Kidney epithelial cell (primary cell): ENCODE measurements at regions not wholly inside any gene's neighbourhood (a gene's known extent, or its start where the extent isn't known, plus 50 kb on each side); places are given as distances from the start of the nearest gene placed in this dataset.

Experiments used
- DNase-seq: peaks from one replicate; pipeline ENCODE4 v3.0.0-alpha.2; 2010; ENCODE audit warnings: low read depth
- H3K27me3 ChIP-seq: 2 replicates; pipeline ENCODE4 v1.6.0; 2011; ENCODE audit warnings: low read length; ENCODE audit not compliant: control insufficient read depth, insufficient read depth
- H3K36me3 ChIP-seq: 2 replicates; pipeline ENCODE4 v1.5.1; 2011; ENCODE audit warnings: low read length; ENCODE audit not compliant: control insufficient read depth, insufficient read depth
- H3K4me3 ChIP-seq: 2 replicates; pipeline ENCODE4 v1.5.1; 2011; ENCODE audit warnings: low read depth, mild to moderate bottlenecking, control low read depth, low read length
- TF ChIP-seq, protein P1 (sequence below): IDR thresholded peaks from 2 replicates; pipeline ENCODE4 v1.5.1; 2011; ENCODE audit warnings: mild to moderate bottlenecking, moderate library complexity, low read length, control low read depth, inconsistent platforms; ENCODE audit not compliant: insufficient read depth, poor library complexity, severe bottlenecking

DNA sequence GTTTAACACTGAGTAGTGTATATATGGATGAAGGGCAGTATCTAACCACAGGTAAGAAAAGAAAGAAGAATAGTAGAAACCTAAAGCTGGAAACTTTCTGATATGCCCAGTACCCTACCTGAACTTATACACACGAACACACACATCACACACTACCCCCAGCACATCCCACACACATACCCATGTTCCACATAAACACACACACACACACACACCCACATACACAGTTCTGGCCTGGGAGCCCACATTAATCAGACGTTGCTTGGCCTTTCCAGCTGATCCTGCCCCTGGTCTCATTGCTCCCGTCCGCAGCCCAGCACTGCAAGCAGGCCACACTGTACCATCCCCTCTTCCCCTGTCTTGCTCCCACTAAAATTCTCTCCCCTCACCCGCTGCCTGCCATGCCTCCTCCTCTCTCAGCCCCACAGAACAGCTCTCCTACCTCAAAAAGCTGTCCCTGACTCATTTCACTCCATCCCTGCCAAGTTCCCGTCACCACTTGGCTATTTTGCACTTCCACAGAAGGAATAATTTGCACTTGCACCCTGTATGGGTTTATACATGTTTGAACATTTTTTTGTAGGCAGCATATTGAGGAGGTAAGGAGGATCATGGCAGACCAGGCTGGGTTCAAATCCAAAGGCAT lies 185.8 kb upstream of the PPP2R3A start:
- Histone ChIP-seq H3K4me3 (no peak overlapping the region), H3K27me3 (no peaks in the 10 kb centered on the region), H3K36me3 (no peaks in the 10 kb centered on the region)
- TF ChIP-seq, protein P1, sequence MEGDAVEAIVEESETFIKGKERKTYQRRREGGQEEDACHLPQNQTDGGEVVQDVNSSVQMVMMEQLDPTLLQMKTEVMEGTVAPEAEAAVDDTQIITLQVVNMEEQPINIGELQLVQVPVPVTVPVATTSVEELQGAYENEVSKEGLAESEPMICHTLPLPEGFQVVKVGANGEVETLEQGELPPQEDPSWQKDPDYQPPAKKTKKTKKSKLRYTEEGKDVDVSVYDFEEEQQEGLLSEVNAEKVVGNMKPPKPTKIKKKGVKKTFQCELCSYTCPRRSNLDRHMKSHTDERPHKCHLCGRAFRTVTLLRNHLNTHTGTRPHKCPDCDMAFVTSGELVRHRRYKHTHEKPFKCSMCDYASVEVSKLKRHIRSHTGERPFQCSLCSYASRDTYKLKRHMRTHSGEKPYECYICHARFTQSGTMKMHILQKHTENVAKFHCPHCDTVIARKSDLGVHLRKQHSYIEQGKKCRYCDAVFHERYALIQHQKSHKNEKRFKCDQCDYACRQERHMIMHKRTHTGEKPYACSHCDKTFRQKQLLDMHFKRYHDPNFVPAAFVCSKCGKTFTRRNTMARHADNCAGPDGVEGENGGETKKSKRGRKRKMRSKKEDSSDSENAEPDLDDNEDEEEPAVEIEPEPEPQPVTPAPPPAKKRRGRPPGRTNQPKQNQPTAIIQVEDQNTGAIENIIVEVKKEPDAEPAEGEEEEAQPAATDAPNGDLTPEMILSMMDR: no peak
- no peak for DNase-seq

DNA sequence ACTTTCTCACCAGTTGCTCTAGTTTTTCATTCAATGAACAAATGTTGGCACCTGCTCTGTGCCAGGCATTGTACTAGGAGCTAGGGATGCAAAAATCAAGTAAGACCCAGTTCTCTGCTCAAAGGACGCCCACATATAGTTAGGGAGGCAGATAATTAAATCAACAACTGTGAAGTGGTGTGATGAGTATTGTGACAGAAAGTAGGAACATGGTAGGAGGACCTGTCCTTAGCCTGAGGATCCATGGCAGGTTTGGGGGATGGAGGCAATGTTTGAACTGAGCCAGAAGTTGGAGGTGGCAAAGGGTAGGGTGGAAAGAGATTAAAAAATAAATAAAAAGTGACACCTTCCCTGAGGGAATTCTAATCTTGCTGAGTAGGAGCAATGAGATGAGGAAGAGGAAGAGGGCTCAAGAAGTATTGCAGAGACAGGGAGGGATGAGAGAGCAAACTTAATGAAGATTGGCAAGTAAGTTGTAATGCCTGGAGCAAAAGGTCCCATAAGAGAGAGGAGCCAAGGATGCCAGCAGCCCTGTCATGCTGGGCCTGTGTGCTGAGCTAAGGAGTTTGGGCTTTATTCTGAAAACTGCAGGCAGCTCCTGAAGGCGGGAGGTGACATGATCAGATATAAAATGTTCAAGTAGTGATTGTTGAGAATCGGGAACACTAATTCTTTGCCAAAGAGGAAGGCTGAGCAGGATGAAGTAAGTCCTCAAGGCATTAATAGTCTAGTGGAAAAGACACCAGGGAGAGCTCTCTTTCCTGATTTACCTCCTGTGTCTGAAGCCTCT lies 184.3 kb upstream of the PPP2R3A start:
- Histone ChIP-seq H3K36me3 (no peaks in the 10 kb centered on the region), H3K27me3 (no peaks in the 10 kb centered on the region), H3K4me3 (no peak overlapping the region)
- DNase-seq: no peak
- TF ChIP-seq, protein P1: no peak

DNA sequence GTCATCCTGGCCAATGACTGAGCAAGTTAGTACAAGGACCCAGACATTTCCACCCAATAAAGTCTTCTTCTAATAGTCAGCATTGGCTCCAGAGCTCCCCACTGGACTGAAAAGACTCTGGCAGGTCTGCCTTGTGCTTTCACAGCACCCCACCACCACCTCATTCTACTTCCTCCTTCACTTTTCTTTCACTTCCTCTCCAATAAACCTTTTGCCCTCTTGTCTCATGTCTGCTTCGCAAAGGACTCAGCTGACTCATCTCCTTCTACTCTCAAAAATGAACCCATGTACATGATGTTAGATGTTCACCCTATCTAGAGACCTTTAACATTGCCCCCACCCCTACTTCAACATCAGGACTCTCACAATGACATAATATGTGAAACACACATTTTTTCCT lies 181.0 kb upstream of the PPP2R3A start:
- no peak for DNase-seq
- Histone ChIP-seq H3K36me3 (no peaks in the 10 kb centered on the region), H3K27me3 (no peaks in the 10 kb centered on the region), H3K4me3 (no peak overlapping the region)
- TF ChIP-seq, protein P1: no peak

DNA sequence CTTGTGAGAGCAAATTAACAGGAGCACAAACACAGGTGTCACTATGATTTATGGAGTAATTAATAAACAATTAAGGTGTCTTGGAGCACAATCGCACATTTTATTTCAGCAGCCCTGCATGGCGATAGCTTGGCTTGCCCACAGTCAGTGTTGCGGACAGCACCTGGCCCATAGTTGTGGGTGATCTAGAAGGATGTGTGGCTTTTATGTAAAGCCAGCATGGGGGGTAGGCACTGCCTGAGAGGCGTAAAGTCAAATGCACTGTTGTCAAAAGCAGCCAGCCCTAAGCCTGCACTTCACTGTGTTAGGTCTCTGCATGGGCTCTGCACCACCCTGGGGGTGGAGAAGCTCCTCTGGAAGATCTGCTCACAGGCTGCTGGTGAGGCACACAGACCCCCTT lies 177.4 kb upstream of the PPP2R3A start:
- Histone ChIP-seq H3K36me3 (no peaks in the 10 kb centered on the region), H3K27me3 (no peaks in the 10 kb centered on the region), H3K4me3 (no peak overlapping the region)
- TF ChIP-seq, protein P1: no peak
- DNase-seq: no peak

DNA sequence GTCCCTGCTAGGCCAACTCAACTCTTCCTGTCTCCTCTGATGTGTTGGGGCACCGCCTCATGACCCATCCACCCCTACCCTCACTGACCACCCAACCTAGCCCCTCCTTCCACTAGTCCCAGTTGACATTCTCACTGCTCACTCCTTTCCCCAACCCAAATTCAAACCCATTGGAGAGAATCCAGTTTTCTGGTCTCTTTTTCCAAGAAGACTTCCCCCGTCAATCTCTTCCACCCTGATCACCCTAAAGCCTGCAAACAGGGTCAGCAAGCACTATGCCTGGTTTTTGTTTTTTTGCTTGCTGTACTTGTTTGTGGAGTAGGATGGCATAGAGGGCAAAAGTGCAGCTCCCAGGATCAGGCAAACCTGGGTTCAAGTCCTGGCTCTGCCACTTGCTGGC lies 176.6 kb upstream of the PPP2R3A start:
- no peaks in the 10 kb centered on the region for H3K36me3 ChIP-seq
- TF ChIP-seq, protein P1: no peak
- H3K4me3 ChIP-seq: no peak overlapping the region
- no peak for DNase-seq
- no peaks in the 10 kb centered on the region for H3K27me3 ChIP-seq

DNA sequence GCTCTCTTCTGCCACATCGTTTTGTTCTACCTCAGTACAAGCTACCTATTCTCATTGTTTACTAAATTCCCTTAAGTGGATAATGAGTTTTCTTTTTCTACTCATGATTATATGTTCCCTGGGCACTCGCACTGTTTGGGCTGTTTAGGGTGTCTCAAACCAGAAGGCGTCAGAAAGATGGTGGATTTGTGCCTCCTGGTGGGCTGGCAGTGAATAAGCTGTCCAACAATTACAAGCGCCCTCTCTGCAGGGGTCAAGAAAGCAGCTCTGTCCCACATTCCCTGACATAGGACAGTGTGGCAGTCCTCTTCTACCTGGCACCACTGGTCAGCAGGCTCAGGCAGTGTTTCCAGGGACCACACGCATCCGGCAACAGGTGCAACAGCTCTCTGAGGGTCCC lies 173.4 kb upstream of the PPP2R3A start:
- DNase-seq: no peak
- Histone ChIP-seq H3K4me3 (no peak overlapping the region), H3K27me3 (no peaks in the 10 kb centered on the region), H3K36me3 (no peaks in the 10 kb centered on the region)
- TF ChIP-seq, protein P1: no peak
